IPS DF 6.9 (cell line): ENCODE measurements at regions not wholly inside any gene's neighbourhood (a gene's known extent, or its start where the extent isn't known, plus 50 kb on each side); places are given as distances from the start of the nearest gene placed in this dataset.

Experiments
- DNase-seq: peaks from one replicate; pipeline ENCODE4 v3.0.0-alpha.2; 2013; ENCODE audit warnings: low read depth, low spot score
- H3K27ac ChIP-seq: one replicate; pipeline ENCODE4 v1.5.1; 2013; ENCODE audit warnings: low read length, control low read depth
- H3K27me3 ChIP-seq: 2 replicates; pipeline ENCODE4 v1.6.1; 2013; ENCODE audit warnings: mild to moderate bottlenecking, low read length; ENCODE audit not compliant: control insufficient read depth, insufficient read depth
- H3K36me3 ChIP-seq: 2 replicates; pipeline ENCODE4 v1.6.1; 2013; ENCODE audit warnings: low read length; ENCODE audit not compliant: control insufficient read depth, insufficient read depth
- H3K4me1 ChIP-seq: 2 replicates; pipeline ENCODE4 v1.6.1; 2013; ENCODE audit warnings: low read length; ENCODE audit not compliant: control insufficient read depth, insufficient read depth
- H3K4me3 ChIP-seq: 2 replicates; pipeline ENCODE4 v1.5.1; 2013; ENCODE audit warnings: mild to moderate bottlenecking, low read length
- H3K9me3 ChIP-seq: 2 replicates; pipeline ENCODE4 v1.6.1; 2013; ENCODE audit warnings: low read length, inconsistent platforms; ENCODE audit not compliant: control insufficient read depth, insufficient read depth
- WGBS: extraction: QIAGEN DNeasy Blood & Tissue Kit; methylation state at CpG from one replicate; pipeline ENCODE4 v1.1.7; 2013; ENCODE audit warnings: mixed read lengths, missing lambda C conversion rate; ENCODE audit not compliant: insufficient read length, insufficient coverage; 5-methylcytosine and 5-hydroxymethylcytosine counted together

- no peaks in the 10 kb centered on the region; the same call in 1 of the 2 replicates for H3K4me1 ChIP-seq
- no peak overlapping the region for H3K27ac ChIP-seq
- no peak overlapping the region for H3K4me3 ChIP-seq
- no peaks in the 10 kb centered on the region for H3K27me3 ChIP-seq
- no peaks in the 10 kb centered on the region for H3K9me3 ChIP-seq
- no peak for DNase-seq
- WGBS: no CpG with 5 or more reads among the region's 2 CpGs
- no peaks in the 10 kb centered on the region for H3K36me3 ChIP-seq
Measured at GRCh38 chr1:173128742-173129141, 78.0 kb upstream of the TNFSF18 start.

DNA sequence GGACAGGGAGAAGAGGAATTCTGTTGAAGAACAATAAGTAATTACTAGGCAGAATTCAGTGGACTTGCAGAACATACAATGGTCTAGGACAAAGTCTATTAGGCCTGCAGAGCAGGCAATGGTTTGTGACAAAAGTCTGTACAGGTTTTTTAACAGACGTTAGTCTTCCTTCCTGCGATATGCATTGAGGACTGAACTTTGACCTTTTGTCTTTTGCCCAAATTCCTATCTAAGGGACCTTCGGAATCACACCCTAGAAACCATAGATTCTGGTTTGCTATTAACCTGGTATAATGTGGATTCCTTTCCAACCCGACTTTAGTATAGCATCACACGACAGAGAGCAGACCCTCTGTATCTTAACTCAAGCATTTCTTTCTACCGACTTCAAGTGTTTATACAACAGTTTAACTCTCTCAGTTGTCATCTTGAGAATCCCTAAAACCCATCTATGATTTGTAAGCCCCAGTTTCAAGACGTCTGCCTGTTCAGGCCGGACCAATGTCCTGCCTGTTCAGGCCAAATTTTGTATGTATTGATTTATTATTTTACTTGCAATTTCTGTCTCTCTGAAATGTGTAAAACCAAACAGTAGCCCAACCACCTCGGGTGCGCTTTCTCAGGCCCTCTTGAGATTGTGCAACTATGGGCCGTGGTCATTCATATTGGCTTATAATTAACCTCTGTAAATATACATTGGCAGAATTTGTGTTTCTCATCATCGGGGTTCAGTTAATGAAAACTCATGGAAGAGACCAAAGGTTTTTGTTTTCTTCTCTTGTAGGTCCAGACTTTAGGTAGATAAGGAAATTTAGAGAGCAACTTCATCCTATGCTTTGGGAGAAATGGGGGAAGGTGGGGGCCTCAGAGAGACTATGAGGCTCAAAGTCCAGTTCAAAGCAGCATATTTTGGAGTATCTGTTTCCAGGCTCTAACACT is 76.9 kb upstream of the TNFSF18 start:
- WGBS: no CpG with 5 or more reads among the region's 12 CpGs
- DNase-seq: no peak
- no peaks in the 10 kb centered on the region for H3K36me3 ChIP-seq
- H3K4me3 ChIP-seq: no peak overlapping the region
- H3K9me3 ChIP-seq: no peaks in the 10 kb centered on the region
- no peaks in the 10 kb centered on the region for H3K27me3 ChIP-seq
- peaks cover 3% of the 10 kb centered on the region for H3K4me1 ChIP-seq
- H3K27ac ChIP-seq: no peak overlapping the region

GRCh38 chr1:173126421-173126820 is 75.7 kb upstream of the TNFSF18 start:
- H3K4me1 ChIP-seq: peaks cover 3% of the 10 kb centered on the region
- H3K9me3 ChIP-seq: no peaks in the 10 kb centered on the region
- H3K4me3 ChIP-seq: no peak overlapping the region
- H3K36me3 ChIP-seq: no peaks in the 10 kb centered on the region
- no CpG with 5 or more reads among the region's 2 CpGs for WGBS
- H3K27ac ChIP-seq: no peak overlapping the region
- no peaks in the 10 kb centered on the region for H3K27me3 ChIP-seq
- no peak for DNase-seq

- WGBS: no CpG with 5 or more reads among the region's 12 CpGs
- H3K27me3 ChIP-seq: no peaks in the 10 kb centered on the region
- DNase-seq: peak; percentile 16
Measured at GRCh38 chr1:173122958-173123852, 72.5 kb upstream of the TNFSF18 start.

DNA sequence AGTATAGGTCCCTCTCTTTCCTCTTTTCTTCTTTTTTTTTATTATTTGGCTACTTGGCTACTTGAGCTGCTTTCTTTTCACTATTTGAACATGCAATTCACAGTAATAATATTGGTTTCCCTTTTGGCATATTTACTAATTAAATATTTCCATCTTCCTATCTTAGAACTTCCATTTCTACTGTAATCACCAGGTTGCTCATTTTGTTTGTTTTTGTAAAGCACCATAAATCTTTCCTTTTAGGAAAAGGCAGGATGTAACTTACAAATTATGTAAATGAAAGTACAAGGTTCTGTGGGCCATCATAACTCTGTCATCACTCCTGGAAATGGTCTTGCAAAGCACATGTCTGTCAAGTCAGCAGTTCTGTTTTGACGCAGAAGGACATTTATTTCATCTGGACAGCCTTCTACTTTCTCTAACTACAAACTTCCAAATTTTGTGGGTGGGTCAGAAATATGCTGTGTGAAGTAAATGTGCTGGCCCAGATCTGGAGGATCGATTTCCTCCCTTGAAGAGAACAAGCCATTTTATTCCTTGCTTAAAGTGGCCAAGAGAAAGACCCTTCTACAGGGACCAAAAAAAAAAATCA is 71.7 kb upstream of the TNFSF18 start:
- no peaks in the 10 kb centered on the region for H3K9me3 ChIP-seq
- H3K36me3 ChIP-seq: no peaks in the 10 kb centered on the region
- H3K27me3 ChIP-seq: no peaks in the 10 kb centered on the region
- H3K4me3 ChIP-seq: no peak overlapping the region
- no CpG with 5 or more reads among the region's 2 CpGs for WGBS
- DNase-seq: no peak
- no peak overlapping the region for H3K27ac ChIP-seq
- peaks cover 3% of the 10 kb centered on the region for H3K4me1 ChIP-seq

More at GRCh38 chr1:173122958-173123852, 72.5 kb upstream of the TNFSF18 start:
- peak overlapping the region; percentile 7 for H3K27ac ChIP-seq
- H3K4me3 ChIP-seq: no peak overlapping the region
- no peaks in the 10 kb centered on the region for H3K36me3 ChIP-seq
- peaks cover 3% of the 10 kb centered on the region for H3K4me1 ChIP-seq
- no peaks in the 10 kb centered on the region for H3K9me3 ChIP-seq

- Histone ChIP-seq H3K4me3 (no peak overlapping the region), H3K4me1 (peaks cover under 1% of the 10 kb centered on the region)
- WGBS: no CpG with 5 or more reads among the region's 2 CpGs
Measured at GRCh38 chr1:173118404-173118803, 67.7 kb upstream of the TNFSF18 start.

GRCh38 chr1:173117761-173118160 is 67.0 kb upstream of the TNFSF18 start:
- Histone ChIP-seq H3K4me1 (no peaks in the 10 kb centered on the region), H3K9me3 (no peaks in the 10 kb centered on the region)
- WGBS: no CpG with 5 or more reads among the region's 2 CpGs

More at GRCh38 chr1:173118404-173118803, 67.7 kb upstream of the TNFSF18 start:
- Histone ChIP-seq H3K27me3 (no peaks in the 10 kb centered on the region), H3K27ac (no peak overlapping the region), H3K36me3 (no peaks in the 10 kb centered on the region), H3K9me3 (no peaks in the 10 kb centered on the region)
- DNase-seq: no peak

DNA sequence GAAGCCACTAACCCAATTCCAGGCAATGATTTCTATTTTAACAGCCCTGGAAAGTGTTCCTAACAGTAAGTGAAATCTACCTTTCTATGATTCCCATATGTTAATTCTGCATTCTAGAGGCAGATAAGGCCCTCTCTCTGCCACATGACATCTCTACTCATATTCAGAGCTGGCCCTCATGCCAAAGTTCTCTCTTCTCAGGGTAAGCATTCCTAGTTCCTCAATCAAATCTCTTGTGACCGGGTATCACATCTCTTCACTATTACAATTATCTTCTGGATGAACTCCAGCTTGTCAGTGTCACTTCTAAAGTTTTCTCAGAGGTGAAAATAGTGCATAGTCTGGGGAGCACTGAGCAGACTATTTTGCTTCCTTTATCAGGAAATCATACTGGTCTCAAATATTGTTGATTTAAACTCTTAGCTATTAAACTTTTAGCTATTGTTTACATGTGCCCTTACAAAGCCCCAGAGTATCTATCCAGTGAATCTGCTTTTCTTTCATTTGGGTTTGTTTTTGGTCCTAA is 66.4 kb upstream of the TNFSF18 start:
- no peaks in the 10 kb centered on the region for H3K36me3 ChIP-seq
- no peak overlapping the region for H3K27ac ChIP-seq
- WGBS: no CpG with 5 or more reads among the region's 1 CpG
- H3K9me3 ChIP-seq: no peaks in the 10 kb centered on the region
- no peaks in the 10 kb centered on the region for H3K4me1 ChIP-seq
- no peak overlapping the region for H3K4me3 ChIP-seq
- no peaks in the 10 kb centered on the region for H3K27me3 ChIP-seq
- no peak for DNase-seq

More at GRCh38 chr1:173117761-173118160, 67.0 kb upstream of the TNFSF18 start:
- H3K4me3 ChIP-seq: no peak overlapping the region
- no peak for DNase-seq
- no peak overlapping the region for H3K27ac ChIP-seq
- H3K36me3 ChIP-seq: no peaks in the 10 kb centered on the region
- no peaks in the 10 kb centered on the region for H3K27me3 ChIP-seq

DNA sequence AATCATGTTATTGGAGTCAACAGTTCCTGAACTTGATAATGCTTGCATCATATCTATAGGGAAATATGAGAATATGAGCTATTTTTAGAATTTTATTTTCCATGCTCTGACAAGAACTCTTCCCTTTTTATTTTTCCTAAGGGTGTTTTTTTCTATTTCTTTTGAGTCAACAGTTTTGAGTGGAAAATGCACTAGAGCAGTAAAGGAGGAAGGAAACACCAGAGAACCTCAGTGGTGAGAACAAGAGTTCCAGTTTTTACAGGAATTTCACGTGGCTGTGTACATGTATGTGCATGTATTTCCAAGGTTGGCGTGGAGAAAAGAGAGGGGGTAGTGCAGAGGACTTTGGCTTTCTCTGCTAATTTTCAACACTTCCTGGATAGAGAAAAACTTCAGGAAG is 63.6 kb upstream of the TNFSF18 start:
- Histone ChIP-seq H3K9me3 (no peaks in the 10 kb centered on the region; the same call in 1 of the 2 replicates), H3K4me1 (no peaks in the 10 kb centered on the region)

More for the DNA sequence above, 63.6 kb upstream of the TNFSF18 start:
- Histone ChIP-seq H3K36me3 (no peaks in the 10 kb centered on the region), H3K27ac (no peak overlapping the region), H3K4me3 (no peak overlapping the region), H3K27me3 (no peaks in the 10 kb centered on the region)
- DNase-seq: no peak
- no CpG with 5 or more reads among the region's 2 CpGs for WGBS
